Mesendoderm (in vitro differentiated cells): ENCODE measurements at regions not wholly inside any gene's neighbourhood (a gene's known extent, or its start where the extent isn't known, plus 50 kb on each side); places are given as distances from the start of the nearest gene placed in this dataset.
A peak's percentile ranks its signal among the peaks of the same experiment; 100 is the strongest.
"Not testable (repeated sequence)": the region's sequence is repeated elsewhere in the genome, so short reads cannot be mapped to it uniquely, and the experiment has no call there.

Experiments used
- DNase-seq: peaks from one replicate; pipeline ENCODE4 v3.0.0; 2013
- H2AK5ac ChIP-seq: 2 replicates; pipeline ENCODE4 v1.6.1; 2013; ENCODE audit warnings: low read length, inconsistent platforms
- H2BK120ac ChIP-seq: 2 replicates; pipeline ENCODE4 v1.6.1; 2013; ENCODE audit warnings: low read depth, mild to moderate bottlenecking, low read length, moderate library complexity, mixed read lengths
- H2BK15ac ChIP-seq: replicated peaks from 2 replicates; pipeline ENCODE4 v1.6.1; 2013; ENCODE audit warnings: low read depth, mild to moderate bottlenecking, moderate library complexity
- H2BK5ac ChIP-seq: 2 replicates; pipeline ENCODE4 v1.6.1; 2013; ENCODE audit warnings: low read length, inconsistent platforms
- H3K18ac ChIP-seq: 2 replicates; pipeline ENCODE4 v1.6.1; 2013; ENCODE audit warnings: mild to moderate bottlenecking, low read length, mixed read lengths
- H3K23ac ChIP-seq: one replicate; pipeline ENCODE4 v1.6.1; 2013; ENCODE audit warnings: low read length
- H3K27ac ChIP-seq: 2 replicates; pipeline ENCODE4 v1.5.1; 2013; ENCODE audit warnings: low read depth, mild to moderate bottlenecking, inconsistent platforms, low read length, moderate library complexity
- H3K27me3 ChIP-seq: 2 replicates; pipeline ENCODE4 v1.6.1; 2013; ENCODE audit warnings: low read length, control low read depth, mild to moderate bottlenecking, inconsistent platforms; ENCODE audit not compliant: insufficient read depth, poor library complexity
- H3K36me3 ChIP-seq: 2 replicates; pipeline ENCODE4 v1.6.1; 2013; ENCODE audit warnings: low read length, inconsistent platforms; ENCODE audit not compliant: control insufficient read depth, insufficient read depth
- H3K4ac ChIP-seq: one replicate; pipeline ENCODE4 v1.6.1; 2013; ENCODE audit warnings: low read depth, mild to moderate bottlenecking, low read length, moderate library complexity
- H3K4me1 ChIP-seq: 2 replicates; pipeline ENCODE4 v1.6.1; 2013; ENCODE audit warnings: low read depth, low read length, inconsistent platforms; ENCODE audit not compliant: control insufficient read depth
- H3K4me2 ChIP-seq: 2 replicates; pipeline ENCODE4 v1.6.1; 2013; ENCODE audit warnings: low read length
- H3K4me3 ChIP-seq: 2 replicates; pipeline ENCODE4 v1.5.1; 2013; ENCODE audit warnings: mild to moderate bottlenecking, low read length
- H3K56ac ChIP-seq: one replicate; pipeline ENCODE4 v1.6.1; 2013; ENCODE audit warnings: low read length
- H3K79me1 ChIP-seq: 2 replicates; pipeline ENCODE4 v1.6.1; 2013; ENCODE audit warnings: low read length, inconsistent platforms
- H3K79me2 ChIP-seq: 2 replicates; pipeline ENCODE4 v1.6.1; 2013; ENCODE audit warnings: mild to moderate bottlenecking, low read length; ENCODE audit not compliant: control insufficient read depth, insufficient read depth
- H3K9ac ChIP-seq: 2 replicates; pipeline ENCODE4 v1.6.1; 2013; ENCODE audit warnings: low read length, inconsistent platforms
- H4K5ac ChIP-seq: one replicate; pipeline ENCODE4 v1.6.1; 2013; ENCODE audit warnings: low read length
- H4K8ac ChIP-seq: one replicate; pipeline ENCODE4 v1.6.1; 2013; ENCODE audit warnings: low read depth, mild to moderate bottlenecking, control low read depth, low read length, moderate library complexity
- WGBS: extraction: QIAGEN DNeasy Blood & Tissue Kit; methylation state at CpG from one replicate; pipeline ENCODE4 v1.1.7; 2013; ENCODE audit warnings: low lambda C conversion rate, missing lambda C conversion rate; ENCODE audit not compliant: insufficient coverage; ENCODE audit errors: extremely low coverage; 5-methylcytosine and 5-hydroxymethylcytosine counted together

- Histone ChIP-seq H2AK5ac (peak overlapping the region; percentile 61), H3K4me3 (no peak overlapping the region), H2BK15ac (peak overlapping the region; percentile 21), H3K27ac (no peak overlapping the region), H3K79me2 (no peaks in the 10 kb centered on the region), H3K4me1 (peaks cover 4% of the 10 kb centered on the region), H2BK120ac (no peak overlapping the region), H3K27me3 (no peaks in the 10 kb centered on the region), H3K23ac (no peak overlapping the region), H3K36me3 (no peaks in the 10 kb centered on the region), H3K79me1 (no peaks in the 10 kb centered on the region), H3K4me2 (no peak overlapping the region), H3K18ac (no peak overlapping the region), H4K5ac (no peak overlapping the region), H2BK5ac (no peak overlapping the region), H3K9ac (no peak overlapping the region), H3K56ac (no peak overlapping the region), H3K4ac (no peak overlapping the region), H4K8ac (no peak overlapping the region)
- WGBS, result no CpG with 5 or more reads among the region's 9 CpGs
- no peak for DNase-seq
These were observed 156.6 kb downstream of the SKIDA1 start for GRCh38 chr10:21368728-21369425.

DNA sequence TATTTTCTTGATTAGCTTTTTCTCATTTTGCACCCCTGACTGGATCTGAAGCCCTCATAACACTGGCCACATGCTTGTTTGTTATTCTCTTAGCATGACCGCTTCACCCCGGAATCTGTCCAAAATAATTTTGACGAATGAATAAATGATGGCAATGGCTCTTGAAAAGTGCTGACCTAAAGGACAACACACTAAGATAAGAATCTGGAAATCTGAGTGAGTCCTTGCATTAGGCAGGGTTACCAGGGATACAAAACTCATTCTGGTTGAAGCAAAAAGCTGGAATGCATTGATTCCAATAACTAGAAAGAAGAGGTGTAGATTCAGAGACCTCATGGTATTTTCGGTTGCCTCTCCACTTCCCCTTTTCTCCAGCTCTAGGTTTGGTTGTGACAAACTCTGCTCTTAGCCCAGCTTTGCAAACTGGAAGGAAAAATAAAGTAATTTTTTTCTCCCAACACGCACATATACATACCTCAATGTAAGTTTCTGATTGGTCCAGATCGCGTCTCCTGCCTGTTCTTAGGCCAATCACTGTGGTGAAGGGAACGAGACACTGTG is 157.4 kb downstream of the SKIDA1 start:
- H2BK15ac ChIP-seq, result peak overlapping the region; percentile 9
- H3K4me3 ChIP-seq, result no peak overlapping the region
- H3K4ac ChIP-seq, result no peak overlapping the region
- H3K56ac ChIP-seq, result no peak overlapping the region
- no peaks in the 10 kb centered on the region for H3K79me2 ChIP-seq
- no peaks in the 10 kb centered on the region for H3K36me3 ChIP-seq
- no peaks in the 10 kb centered on the region for H3K79me1 ChIP-seq
- H3K27me3 ChIP-seq, result no peaks in the 10 kb centered on the region
- H3K18ac ChIP-seq, result no peak overlapping the region
- H4K8ac ChIP-seq, result no peak overlapping the region
- H3K4me1 ChIP-seq, result peaks cover 4% of the 10 kb centered on the region
- no peak for DNase-seq
- H3K27ac ChIP-seq, result no peak overlapping the region
- no peak overlapping the region for H3K4me2 ChIP-seq
- H2AK5ac ChIP-seq, result no peak overlapping the region
- H3K9ac ChIP-seq, result no peak overlapping the region
- H3K23ac ChIP-seq, result no peak overlapping the region
- no peak overlapping the region for H2BK5ac ChIP-seq
- WGBS, result no CpG with 5 or more reads among the region's 8 CpGs
- no peak overlapping the region for H4K5ac ChIP-seq
- H2BK120ac ChIP-seq, result no peak overlapping the region

DNA sequence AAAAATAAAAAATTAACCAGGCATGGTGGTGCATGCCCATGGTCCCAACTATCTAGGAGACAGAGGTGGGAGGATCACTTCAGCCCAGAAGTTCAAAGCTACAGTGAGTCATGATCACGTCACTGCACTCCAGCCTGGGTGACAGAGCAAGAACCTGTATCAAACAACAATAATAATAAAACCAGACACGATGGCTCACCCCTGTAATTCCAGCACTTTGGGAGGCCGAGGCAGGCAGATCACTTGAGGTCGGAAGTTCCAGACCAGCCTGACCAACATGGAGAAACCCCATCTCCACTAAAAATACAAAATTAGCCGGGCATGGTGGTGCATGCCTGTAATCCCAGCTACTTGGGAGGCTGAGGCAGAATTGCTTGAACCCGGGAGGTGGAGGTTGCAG is 159.4 kb downstream of the SKIDA1 start:
- H3K27ac ChIP-seq, result not testable (repeated sequence)

GRCh38 chr10:21364196-21365114 is 161.0 kb downstream of the SKIDA1 start:
- Histone ChIP-seq H3K23ac (no peak overlapping the region), H3K79me2 (no peaks in the 10 kb centered on the region), H3K27me3 (no peaks in the 10 kb centered on the region), H3K36me3 (no peaks in the 10 kb centered on the region), H3K4me3 (no peak overlapping the region), H3K4ac (peak overlapping the region; percentile 48), H2BK15ac (no peak overlapping the region), H2BK120ac (peak overlapping the region; percentile 100), H3K4me2 (no peak overlapping the region), H2BK5ac (peak overlapping the region; percentile 97), H4K8ac (peak overlapping the region; percentile 69), H3K27ac (peak overlapping the region; percentile 96), H3K9ac (peak overlapping the region; percentile 44), H2AK5ac (peak overlapping the region; percentile 76), H3K56ac (peak overlapping the region; percentile 83), H4K5ac (no peak overlapping the region), H3K79me1 (no peaks in the 10 kb centered on the region), H3K4me1 (peaks cover 4% of the 10 kb centered on the region), H3K18ac (peak overlapping the region; percentile 99)
- peak; percentile 99 for DNase-seq
- no CpG with 5 or more reads among the region's 11 CpGs for WGBS

More for the DNA sequence above, 159.4 kb downstream of the SKIDA1 start:
- WGBS, result no CpG with 5 or more reads among the region's 6 CpGs
- peak overlapping the region; percentile 99 for H3K18ac ChIP-seq
- H3K9ac ChIP-seq, H3K36me3 ChIP-seq, DNase-seq, H4K8ac ChIP-seq, H3K4me3 ChIP-seq, H2AK5ac ChIP-seq, H3K79me1 ChIP-seq, H4K5ac ChIP-seq, H2BK5ac ChIP-seq, H3K79me2 ChIP-seq, H3K27me3 ChIP-seq, H3K4me2 ChIP-seq, H3K23ac ChIP-seq, H3K4me1 ChIP-seq: not testable (repeated sequence)
- H2BK120ac ChIP-seq, result peak overlapping the region; percentile 75
- peak overlapping the region; percentile 61 for H2BK15ac ChIP-seq
- peak overlapping the region; percentile 99 for H3K4ac ChIP-seq
- H3K56ac ChIP-seq, result peak overlapping the region; percentile 34

DNA sequence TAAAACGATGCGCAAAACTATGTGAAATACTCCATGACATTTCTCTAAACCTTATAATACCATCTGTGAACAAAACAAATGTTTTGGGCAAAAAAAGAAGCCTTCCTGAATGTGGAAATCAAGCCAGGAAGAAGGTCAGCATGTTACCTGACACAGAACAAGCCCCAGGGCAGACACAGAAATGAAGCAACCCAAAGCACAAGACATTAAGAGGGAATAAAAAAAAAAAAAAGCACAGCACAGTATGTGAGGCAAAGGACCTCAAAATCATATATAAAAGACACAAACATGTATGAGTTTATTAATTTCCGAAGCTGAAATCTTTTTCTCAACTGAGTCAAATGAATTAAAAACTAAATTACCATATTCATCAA is 161.8 kb downstream of the SKIDA1 start:
- H2BK15ac ChIP-seq, result peak overlapping the region; percentile 23
- H4K8ac ChIP-seq, result no peak overlapping the region
- no peak overlapping the region for H3K4me3 ChIP-seq
- H2AK5ac ChIP-seq, result no peak overlapping the region
- no peaks in the 10 kb centered on the region for H3K79me1 ChIP-seq
- peaks cover 4% of the 10 kb centered on the region for H3K4me1 ChIP-seq
- H3K36me3 ChIP-seq, result no peaks in the 10 kb centered on the region
- H3K18ac ChIP-seq, result peak overlapping the region; percentile 95
- DNase-seq, result peak; percentile 69
- WGBS, result no CpG with 5 or more reads among the region's 3 CpGs
- H3K9ac ChIP-seq, result peak overlapping the region; percentile 29
- peak overlapping the region; percentile 60 for H2BK5ac ChIP-seq
- H2BK120ac ChIP-seq, result peak overlapping the region; percentile 99
- H3K27ac ChIP-seq, result peak overlapping the region; percentile 96
- H3K4ac ChIP-seq, result no peak overlapping the region
- no peak overlapping the region for H3K4me2 ChIP-seq
- no peak overlapping the region for H3K23ac ChIP-seq
- peak overlapping the region; percentile 83 for H3K56ac ChIP-seq
- no peaks in the 10 kb centered on the region for H3K79me2 ChIP-seq
- H4K5ac ChIP-seq, result no peak overlapping the region
- no peaks in the 10 kb centered on the region for H3K27me3 ChIP-seq
